SK-N-SH treated with all-trans-retinoic acid at 6 μM for 48 hours (cell line): ENCODE measurements at regions not wholly inside any gene's neighbourhood (a gene's known extent, or its start where the extent isn't known, plus 50 kb on each side); places are given as distances from the start of the nearest gene placed in this dataset.

Experiments
- ATAC-seq: fragments of 200-7000 bp; cut with Tn5 transposase; 3 replicates; pipeline ENCODE4 v1.9.1; 2020; ENCODE audit warnings: mild to moderate bottlenecking, moderate library complexity
- ARNTL ChIP-seq: fragments of 450-650 bp; formaldehyde crosslinking; IDR thresholded peaks from 2 replicates; pipeline ENCODE4 v1.5.0; 2020; ENCODE audit warnings: low read depth, mild to moderate bottlenecking, moderate library complexity, borderline replicate concordance
- BACH2 ChIP-seq: fragments of 250-450 bp; sonication (Bioruptor Pico); IDR thresholded peaks from 2 replicates; pipeline ENCODE4 v1.9.0; 2021; ENCODE audit warnings: mild to moderate bottlenecking, borderline replicate concordance
- CREB5 ChIP-seq: fragments of 250-450 bp; sonication (Bioruptor Pico); IDR thresholded peaks from 2 replicates; pipeline ENCODE4 v1.5.1; 2020; ENCODE audit warnings: low read depth, mild to moderate bottlenecking, moderate library complexity
- CSDC2 ChIP-seq: fragments of 250-450 bp; sonication (Bioruptor Pico); IDR thresholded peaks from 2 replicates; pipeline ENCODE4 v1.5.0; 2020; ENCODE audit warnings: mild to moderate bottlenecking, moderate library complexity
- CSRNP3 ChIP-seq: fragments of 250-450 bp; sonication (Bioruptor Pico); IDR thresholded peaks from 2 replicates; pipeline ENCODE4 v1.5.1; 2021; ENCODE audit warnings: mild to moderate bottlenecking, moderate library complexity
- ESRRG ChIP-seq: fragments of 250-450 bp; sonication (Bioruptor Pico); IDR thresholded peaks from 2 replicates; pipeline ENCODE4 v1.6.1; 2021; ENCODE audit warnings: mild to moderate bottlenecking
- GLIS3 ChIP-seq: fragments of 250-450 bp; sonication (Bioruptor Pico); IDR thresholded peaks from 2 replicates; pipeline ENCODE4 v1.5.0; 2020; ENCODE audit warnings: mild to moderate bottlenecking, moderate library complexity
- ISL1 ChIP-seq: fragments of 250-450 bp; sonication (Bioruptor Pico); IDR thresholded peaks from 2 replicates; pipeline ENCODE4 v2.1.2; 2022; ENCODE audit warnings: mild to moderate bottlenecking, moderate library complexity
- PATZ1 ChIP-seq: fragments of 250-450 bp; sonication (Bioruptor Pico); IDR thresholded peaks from 2 replicates; pipeline ENCODE4 v1.8.0; 2020; ENCODE audit warnings: mild to moderate bottlenecking, moderate library complexity, borderline replicate concordance
- POU6F1 ChIP-seq: fragments of 250-450 bp; sonication (Bioruptor Pico); IDR thresholded peaks from 2 replicates; pipeline ENCODE4 v1.8.0; 2021; ENCODE audit warnings: low read depth, mild to moderate bottlenecking, moderate library complexity, borderline replicate concordance
- PPARA ChIP-seq: fragments of 250-450 bp; sonication (Bioruptor Pico); IDR thresholded peaks from 2 replicates; pipeline ENCODE4 v1.5.0; 2020; ENCODE audit warnings: mild to moderate bottlenecking, borderline replicate concordance
- RARB ChIP-seq: fragments of 250-450 bp; sonication (Bioruptor Pico); IDR thresholded peaks from 2 replicates; pipeline ENCODE4 v1.8.0; 2021; ENCODE audit warnings: mild to moderate bottlenecking, moderate library complexity
- SNAI2 ChIP-seq: fragments of 250-450 bp; sonication (Bioruptor Pico); IDR thresholded peaks from 2 replicates; pipeline ENCODE4 v1.5.0; 2020; ENCODE audit warnings: mild to moderate bottlenecking, moderate library complexity
- TCF4 ChIP-seq: fragments of 250-450 bp; sonication (Bioruptor Pico); IDR thresholded peaks from 2 replicates; pipeline ENCODE4 v1.8.0; 2021; ENCODE audit warnings: mild to moderate bottlenecking, moderate library complexity, borderline replicate concordance
- TOX ChIP-seq: fragments of 250-450 bp; sonication (Bioruptor Pico); IDR thresholded peaks from 2 replicates; pipeline ENCODE4 v1.8.0; 2021; ENCODE audit warnings: mild to moderate bottlenecking, moderate library complexity, borderline replicate concordance
- TSHZ2 ChIP-seq: fragments of 250-450 bp; sonication (Bioruptor Pico); IDR thresholded peaks from 2 replicates; pipeline ENCODE4 v1.5.0; 2020; ENCODE audit warnings: mild to moderate bottlenecking, moderate library complexity
- ZFP3 ChIP-seq: fragments of 250-450 bp; sonication (Bioruptor Pico); IDR thresholded peaks from 2 replicates; pipeline ENCODE4 v1.5.0; 2020; ENCODE audit warnings: mild to moderate bottlenecking, moderate library complexity
- ZFP30 ChIP-seq: fragments of 450-650 bp; formaldehyde crosslinking; IDR thresholded peaks from 2 replicates; pipeline ENCODE4 v1.5.0; 2022; ENCODE audit warnings: mild to moderate bottlenecking, moderate library complexity
- ZNF565 ChIP-seq: fragments of 450-650 bp; formaldehyde crosslinking; conservative IDR thresholded peaks from 2 replicates; pipeline ENCODE4 v1.5.0; 2020; ENCODE audit warnings: low read depth, mild to moderate bottlenecking, moderate library complexity
- ZNF70 ChIP-seq: fragments of 450-650 bp; formaldehyde crosslinking; IDR thresholded peaks from 2 replicates; pipeline ENCODE4 v1.5.0; 2020; ENCODE audit warnings: mild to moderate bottlenecking, moderate library complexity
- ZNF8 ChIP-seq: fragments of 450-650 bp; formaldehyde crosslinking; IDR thresholded peaks from 2 replicates; pipeline ENCODE4 v1.5.0; 2020; ENCODE audit warnings: mild to moderate bottlenecking, moderate library complexity

- no peak for TF ChIP-seq ZNF70
- no peak for TF ChIP-seq SNAI2 (CRISPR knock-in tag)
- no peak for TF ChIP-seq CSRNP3 (CRISPR knock-in tag)
- TF ChIP-seq ZNF8 (CRISPR knock-in tag): no peak
- TF ChIP-seq CREB5 (CRISPR knock-in tag): no peak
- TF ChIP-seq ZFP3 (CRISPR knock-in tag): no peak
- TF ChIP-seq BACH2: no peak
- no peak for TF ChIP-seq TCF4 (CRISPR knock-in tag)
- no peak for TF ChIP-seq ZNF565 (CRISPR knock-in tag)
- TF ChIP-seq ZFP30 (CRISPR knock-in tag): no peak
- TF ChIP-seq CSDC2: no peak
- TF ChIP-seq POU6F1 (CRISPR knock-in tag): no peak
- TF ChIP-seq TOX (CRISPR knock-in tag): no peak
- TF ChIP-seq PATZ1 (CRISPR knock-in tag): no peak
- no peak for TF ChIP-seq PPARA
- TF ChIP-seq TSHZ2 (CRISPR knock-in tag): no peak
- TF ChIP-seq GLIS3: no peak
- TF ChIP-seq RARB: no peak
- TF ChIP-seq ESRRG (CRISPR knock-in tag): no peak
- no peak for ATAC-seq
These were observed 129.1 kb downstream of the TPRA1 start for GRCh38 chr3:127461286-127461910.

GRCh38 chr3:127459891-127460290 lies 130.6 kb downstream of the TPRA1 start:
- no peak for TF ChIP-seq PATZ1 (CRISPR knock-in tag)
- TF ChIP-seq ZNF565 (CRISPR knock-in tag): no peak
- TF ChIP-seq ISL1 (CRISPR knock-in tag): no peak
- no peak for TF ChIP-seq ESRRG (CRISPR knock-in tag)
- TF ChIP-seq PPARA: no peak
- no peak for TF ChIP-seq TCF4 (CRISPR knock-in tag)
- TF ChIP-seq CREB5 (CRISPR knock-in tag): no peak
- no peak for TF ChIP-seq RARB
- TF ChIP-seq SNAI2 (CRISPR knock-in tag): no peak
- TF ChIP-seq GLIS3: no peak
- TF ChIP-seq ARNTL (CRISPR knock-in tag): no peak
- no peak for TF ChIP-seq CSRNP3 (CRISPR knock-in tag)
- TF ChIP-seq POU6F1 (CRISPR knock-in tag): no peak

More at GRCh38 chr3:127459891-127460290, 130.6 kb downstream of the TPRA1 start:
- no peak for ATAC-seq
